ENCODE measurements at regions not wholly inside any gene's neighbourhood (a gene's known extent, or its start where the extent isn't known, plus 50 kb on each side); places are given as distances from the start of the nearest gene placed in this dataset.
A peak's percentile ranks its signal among the peaks of the same experiment; 100 is the strongest.

- Histone ChIP-seq H3K9me3 (ENCODE audit: control insufficient read depth in 2 of 2, low read length in 2 of 2) (no peaks in the 10 kb centered on the region), H3K36me3 (ENCODE audit: control insufficient read depth, insufficient read depth, low read length) (no peaks in the 10 kb centered on the region), H3K27me3 (ENCODE audit: control insufficient read depth, insufficient read depth, low read length) (no peaks in the 10 kb centered on the region), H3K4me1 (ENCODE audit: control insufficient read depth, insufficient read depth, low read length, poor library complexity, severe bottlenecking) (no peaks in the 10 kb centered on the region), H3K4me3 (ENCODE audit: low read depth, low read length) (no peak overlapping the region), H3K27ac (ENCODE audit: insufficient read depth, low read length, poor library complexity, severe bottlenecking) (no peak overlapping the region)
- DNase-seq (no peak), ATAC-seq (ENCODE audit: low read depth in 2 of 2) (no peak)
- no peaks in the 10 kb centered on the region for H3K27me3 Mint-ChIP-seq
- H3K4me3 Mint-ChIP-seq: no peak overlapping the region
- peaks cover 3% of the 10 kb centered on the region for H3K36me3 Mint-ChIP-seq
- H3K4me1 Mint-ChIP-seq: no peaks in the 10 kb centered on the region
- no peaks in the 10 kb centered on the region for H3K9me3 Mint-ChIP-seq
- H3K27ac Mint-ChIP-seq: no peak overlapping the region
These were observed 199.4 kb downstream of the TANC2 start for GRCh38 chr17:63165400-63165799.

- Histone ChIP-seq H3K4me1 (ENCODE audit: control insufficient read depth, insufficient read depth, low read length, poor library complexity, severe bottlenecking) (no peaks in the 10 kb centered on the region), H3K4me3 (ENCODE audit: low read depth, low read length) (no peak overlapping the region), H3K36me3 (ENCODE audit: control insufficient read depth, insufficient read depth, low read length) (no peaks in the 10 kb centered on the region), H3K27ac (ENCODE audit: insufficient read depth, low read length, poor library complexity, severe bottlenecking) (no peak overlapping the region), H3K9me3 (ENCODE audit: control insufficient read depth in 2 of 2, low read length in 2 of 2) (peaks cover 0 to 2% of the 10 kb centered on the region in 2 experiments), H3K27me3 (ENCODE audit: control insufficient read depth, insufficient read depth, low read length) (no peaks in the 10 kb centered on the region)
- no peaks in the 10 kb centered on the region for H3K9me3 Mint-ChIP-seq
- peaks cover 3% of the 10 kb centered on the region for H3K36me3 Mint-ChIP-seq
- no peaks in the 10 kb centered on the region for H3K27me3 Mint-ChIP-seq
- no peak overlapping the region for H3K27ac Mint-ChIP-seq
- no peak overlapping the region for H3K4me3 Mint-ChIP-seq
- ATAC-seq (ENCODE audit: low read depth in 2 of 2) (no peak), DNase-seq (no peak)
- H3K4me1 Mint-ChIP-seq: no peaks in the 10 kb centered on the region
These were observed 204.8 kb downstream of the TANC2 start for GRCh38 chr17:63170795-63171194.

DNA sequence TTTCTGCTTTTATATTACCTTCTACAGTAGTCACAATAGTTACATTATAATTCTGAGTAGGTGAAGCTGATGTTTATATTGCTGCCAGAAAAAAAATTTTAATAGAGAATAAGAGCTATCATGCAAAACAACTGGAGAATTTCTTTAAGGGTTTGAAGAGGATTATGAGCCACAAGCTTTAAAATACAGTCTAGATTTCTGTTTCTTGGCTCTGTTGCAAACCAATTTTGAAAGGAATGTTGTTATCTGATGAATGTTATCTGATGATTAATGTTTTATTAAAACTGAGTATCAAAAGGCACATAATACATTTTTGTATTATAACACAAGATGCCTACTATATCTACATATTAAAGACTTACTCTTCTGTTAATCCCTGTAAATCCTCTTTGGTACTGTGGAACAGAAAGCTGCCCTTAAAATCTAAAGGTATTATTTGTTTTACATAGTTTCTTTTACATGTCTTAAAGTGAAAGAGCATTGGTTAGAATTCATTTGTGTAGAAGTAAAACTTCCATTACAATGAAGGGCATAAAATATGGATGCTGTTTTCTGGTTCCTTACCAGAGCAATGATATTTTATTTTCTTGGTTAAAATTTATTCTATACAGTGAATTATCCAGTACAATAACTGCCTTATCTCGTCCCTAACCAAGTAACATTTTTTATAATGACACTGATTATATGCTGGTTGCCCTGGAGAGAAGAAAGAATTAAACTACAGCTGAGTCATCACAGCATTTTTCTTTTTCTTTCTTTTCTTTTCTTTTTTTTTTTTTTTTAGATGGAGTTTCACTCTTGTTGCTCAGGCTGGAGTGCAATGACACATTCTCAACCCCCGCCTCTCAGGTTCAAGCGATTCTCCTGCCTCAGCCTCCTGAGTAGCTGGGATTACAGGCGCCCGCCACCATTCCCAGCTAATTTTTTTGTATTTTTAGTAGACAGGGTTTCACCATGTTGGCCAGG lies 205.7 kb downstream of the TANC2 start:
- Histone ChIP-seq H3K36me3 (ENCODE audit: control insufficient read depth, insufficient read depth, low read length) (no peaks in the 10 kb centered on the region), H3K4me3 (ENCODE audit: low read depth, low read length) (no peak overlapping the region), H3K27ac (ENCODE audit: insufficient read depth, low read length, poor library complexity, severe bottlenecking) (no peak overlapping the region), H3K9me3 (ENCODE audit: control insufficient read depth in 2 of 2, low read length in 2 of 2) (peaks cover 0 to 2% of the 10 kb centered on the region in 2 experiments), H3K4me1 (ENCODE audit: control insufficient read depth, insufficient read depth, low read length, poor library complexity, severe bottlenecking) (no peaks in the 10 kb centered on the region), H3K27me3 (ENCODE audit: control insufficient read depth, insufficient read depth, low read length) (no peaks in the 10 kb centered on the region)
- H3K27ac Mint-ChIP-seq: no peak overlapping the region
- DNase-seq (no peak), ATAC-seq (ENCODE audit: low read depth in 2 of 2) (no peak)
- H3K4me1 Mint-ChIP-seq: no peaks in the 10 kb centered on the region
- no peaks in the 10 kb centered on the region for H3K9me3 Mint-ChIP-seq
- H3K27me3 Mint-ChIP-seq: no peaks in the 10 kb centered on the region
- peak overlapping the region in 1 of 4 donors; percentile 90 for H3K4me3 Mint-ChIP-seq
- peaks cover 2% of the 10 kb centered on the region for H3K36me3 Mint-ChIP-seq

DNA sequence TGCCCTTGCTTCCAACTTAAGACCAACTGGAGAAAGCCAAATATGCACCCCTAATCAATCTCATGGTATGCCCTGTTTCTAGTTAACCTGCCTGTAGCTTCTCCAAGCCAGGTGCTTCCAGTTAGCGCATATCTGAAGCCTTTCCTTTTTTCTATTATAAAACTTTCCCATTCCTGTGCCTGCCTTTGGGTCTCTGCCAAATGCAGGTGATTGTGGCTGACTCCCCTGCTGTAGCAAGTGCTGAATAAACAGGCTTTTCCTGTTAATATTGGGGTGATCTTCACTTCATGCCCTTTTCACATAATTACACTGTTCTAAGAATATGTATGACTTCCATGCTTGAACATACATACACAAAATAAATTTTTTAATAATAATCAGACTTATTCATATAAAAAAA lies 207.4 kb downstream of the TANC2 start:
- H3K4me1 Mint-ChIP-seq: no peaks in the 10 kb centered on the region
- Histone ChIP-seq H3K27ac (ENCODE audit: insufficient read depth, low read length, poor library complexity, severe bottlenecking) (no peak overlapping the region), H3K4me1 (ENCODE audit: control insufficient read depth, insufficient read depth, low read length, poor library complexity, severe bottlenecking) (no peaks in the 10 kb centered on the region), H3K4me3 (ENCODE audit: low read depth, low read length) (no peak overlapping the region), H3K27me3 (ENCODE audit: control insufficient read depth, insufficient read depth, low read length) (no peaks in the 10 kb centered on the region), H3K9me3 (ENCODE audit: control insufficient read depth in 2 of 2, low read length in 2 of 2) (peaks cover 0 to 2% of the 10 kb centered on the region in 2 experiments), H3K36me3 (ENCODE audit: control insufficient read depth, insufficient read depth, low read length) (no peaks in the 10 kb centered on the region)
- no peaks in the 10 kb centered on the region for H3K27me3 Mint-ChIP-seq
- H3K36me3 Mint-ChIP-seq: no peaks in the 10 kb centered on the region
- no peak overlapping the region for H3K27ac Mint-ChIP-seq
- H3K9me3 Mint-ChIP-seq: peaks cover 0 to 1% (median 0%) of the 10 kb centered on the region in 7 donors
- no peak for ATAC-seq (ENCODE audit: low read depth in 2 of 2)
- DNase-seq: no peak
- no peak overlapping the region for H3K4me3 Mint-ChIP-seq

GRCh38 chr17:63173903-63174302 lies 207.9 kb downstream of the TANC2 start:
- no peaks in the 10 kb centered on the region for H3K36me3 ChIP-seq (ENCODE audit: control insufficient read depth, insufficient read depth, low read length)
- ATAC-seq (ENCODE audit: low read depth in 2 of 2) (no peak), DNase-seq (no peak)
- no peak overlapping the region for H3K4me3 ChIP-seq (ENCODE audit: low read depth, low read length)
- H3K27ac ChIP-seq (ENCODE audit: insufficient read depth, low read length, poor library complexity, severe bottlenecking): no peak overlapping the region
- H3K4me1 ChIP-seq (ENCODE audit: control insufficient read depth, insufficient read depth, low read length, poor library complexity, severe bottlenecking): no peaks in the 10 kb centered on the region
- no peak overlapping the region for H3K4me3 Mint-ChIP-seq
- H3K27ac Mint-ChIP-seq: no peak overlapping the region
- no peaks in the 10 kb centered on the region for H3K4me1 Mint-ChIP-seq
- H3K36me3 Mint-ChIP-seq: no peaks in the 10 kb centered on the region
- no peaks in the 10 kb centered on the region for H3K27me3 Mint-ChIP-seq
- peaks cover 0 to 1% (median 0%) of the 10 kb centered on the region in 7 donors for H3K9me3 Mint-ChIP-seq
- no peaks in the 10 kb centered on the region for H3K27me3 ChIP-seq (ENCODE audit: control insufficient read depth, insufficient read depth, low read length)
- peaks cover 0 to 2% of the 10 kb centered on the region in 2 experiments for H3K9me3 ChIP-seq (ENCODE audit: control insufficient read depth in 2 of 2, low read length in 2 of 2)

DNA sequence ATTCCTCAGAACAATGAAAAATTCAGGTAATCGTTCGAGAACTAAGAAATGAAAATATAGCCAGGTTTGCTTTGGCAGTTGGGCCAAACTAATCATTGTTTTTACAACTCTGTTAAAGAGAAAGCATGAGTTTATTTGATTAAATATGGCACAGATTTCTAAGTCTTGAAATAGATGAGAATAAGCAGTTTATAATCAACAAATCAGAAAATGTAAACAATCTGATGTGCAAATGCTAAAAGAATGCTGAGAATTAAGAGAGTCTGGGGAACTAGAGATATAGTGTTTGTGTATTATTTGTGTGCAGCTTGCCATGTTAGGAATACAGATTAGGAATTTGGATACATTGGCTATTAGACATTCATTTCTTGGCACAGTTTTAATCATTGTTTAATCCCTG lies 212.5 kb downstream of the TANC2 start:
- Mint-ChIP-seq H3K36me3 (no peaks in the 10 kb centered on the region), H3K27ac (no peak overlapping the region), H3K4me1 (no peaks in the 10 kb centered on the region), H3K27me3 (no peaks in the 10 kb centered on the region), H3K4me3 (no peak overlapping the region), H3K9me3 (peaks cover 0 to 3% (median 0%) of the 10 kb centered on the region in 7 donors)
- DNase-seq: no peak
- ATAC-seq (ENCODE audit: low read depth in 2 of 2): no peak
- Histone ChIP-seq H3K4me3 (ENCODE audit: low read depth, low read length) (no peak overlapping the region), H3K9me3 (ENCODE audit: control insufficient read depth in 2 of 2, low read length in 2 of 2) (peaks cover 0 to 2% of the 10 kb centered on the region in 2 experiments), H3K27ac (ENCODE audit: insufficient read depth, low read length, poor library complexity, severe bottlenecking) (no peak overlapping the region), H3K36me3 (ENCODE audit: control insufficient read depth, insufficient read depth, low read length) (no peaks in the 10 kb centered on the region), H3K27me3 (ENCODE audit: control insufficient read depth, insufficient read depth, low read length) (no peaks in the 10 kb centered on the region), H3K4me1 (ENCODE audit: control insufficient read depth, insufficient read depth, low read length, poor library complexity, severe bottlenecking) (no peaks in the 10 kb centered on the region)

DNA sequence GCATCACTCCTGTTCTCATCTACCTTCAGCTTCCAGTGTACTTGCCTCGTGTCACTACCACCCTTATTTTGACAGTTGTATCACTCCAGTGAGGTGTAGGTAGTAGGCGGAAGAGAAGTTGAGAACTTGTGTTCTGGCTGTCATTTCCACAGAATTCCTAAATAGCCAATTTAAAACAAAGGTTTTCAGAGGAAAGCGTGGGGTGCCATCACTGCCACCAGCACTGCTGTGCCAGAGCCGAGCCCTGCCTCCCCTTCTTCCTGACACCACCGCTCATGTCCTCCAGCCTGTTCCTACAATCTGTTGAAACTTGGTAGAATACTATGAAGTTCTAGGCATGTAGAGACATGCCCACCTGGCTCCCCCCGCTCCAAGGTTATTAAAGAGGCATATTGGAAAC lies 215.8 kb downstream of the TANC2 start:
- ATAC-seq (ENCODE audit: low read depth in 2 of 2) (no peak), DNase-seq (no peak)
- Mint-ChIP-seq H3K4me3 (no peak overlapping the region), H3K4me1 (no peaks in the 10 kb centered on the region), H3K27ac (no peak overlapping the region), H3K27me3 (no peaks in the 10 kb centered on the region), H3K36me3 (no peaks in the 10 kb centered on the region), H3K9me3 (peaks cover 0 to 3% (median 0%) of the 10 kb centered on the region in 7 donors)
- no peaks in the 10 kb centered on the region for H3K27me3 ChIP-seq (ENCODE audit: control insufficient read depth, insufficient read depth, low read length)
- no peak overlapping the region for H3K4me3 ChIP-seq (ENCODE audit: low read depth, low read length)
- no peak overlapping the region for H3K27ac ChIP-seq (ENCODE audit: insufficient read depth, low read length, poor library complexity, severe bottlenecking)
- H3K4me1 ChIP-seq (ENCODE audit: control insufficient read depth, insufficient read depth, low read length, poor library complexity, severe bottlenecking): no peaks in the 10 kb centered on the region
- H3K36me3 ChIP-seq (ENCODE audit: control insufficient read depth, insufficient read depth, low read length): no peaks in the 10 kb centered on the region
- H3K9me3 ChIP-seq (ENCODE audit: control insufficient read depth in 2 of 2, low read length in 2 of 2): no peaks in the 10 kb centered on the region

GRCh38 chr17:63185420-63185819 lies 219.4 kb downstream of the TANC2 start:
- Mint-ChIP-seq H3K27ac (peak overlapping the region in 1 of 3 donors; percentile 81), H3K9me3 (peaks cover 0 to 3% (median 0%) of the 10 kb centered on the region in 7 donors), H3K4me1 (peaks cover 0 to 3% (median 0%) of the 10 kb centered on the region in 4 donors), H3K27me3 (no peaks in the 10 kb centered on the region), H3K36me3 (peaks cover 4% of the 10 kb centered on the region), H3K4me3 (no peak overlapping the region)
- Histone ChIP-seq H3K4me1 (ENCODE audit: control insufficient read depth, insufficient read depth, low read length, poor library complexity, severe bottlenecking) (no peaks in the 10 kb centered on the region), H3K36me3 (ENCODE audit: control insufficient read depth, insufficient read depth, low read length) (no peaks in the 10 kb centered on the region), H3K27ac (ENCODE audit: insufficient read depth, low read length, poor library complexity, severe bottlenecking) (no peak overlapping the region), H3K27me3 (ENCODE audit: control insufficient read depth, insufficient read depth, low read length) (no peaks in the 10 kb centered on the region), H3K9me3 (ENCODE audit: control insufficient read depth in 2 of 2, low read length in 2 of 2) (no peaks in the 10 kb centered on the region), H3K4me3 (ENCODE audit: low read depth, low read length) (no peak overlapping the region)
- DNase-seq (no peak), ATAC-seq (ENCODE audit: low read depth in 2 of 2) (no peak)
